ENCODE measurements at regions not wholly inside any gene's neighbourhood (a gene's known extent, or its start where the extent isn't known, plus 50 kb on each side); places are given as distances from the start of the nearest gene placed in this dataset.

- H3K4me3 ChIP-seq (ENCODE audit: low read depth, low read length): no peak overlapping the region
- H3K27me3 ChIP-seq (ENCODE audit: control insufficient read depth, insufficient read depth, low read length): no peaks in the 10 kb centered on the region
- no peak for DNase-seq (ENCODE audit: low read depth)
- no peaks in the 10 kb centered on the region for H3K36me3 ChIP-seq (ENCODE audit: control insufficient read depth, insufficient read depth, low read length)
- FAIRE-seq: no peak
- no peak for TF ChIP-seq CTCF (IDR thresholded peaks at IDR 0.05; ENCODE audit: insufficient read depth, low read length, severe bottlenecking)
Observed at GRCh38 chr9:82080265-82080664, 91.7 kb downstream of the SPATA31D1 start.

- DNase-seq (ENCODE audit: low read depth): no peak
- TF ChIP-seq CTCF (IDR thresholded peaks at IDR 0.05; ENCODE audit: insufficient read depth, low read length, severe bottlenecking): no peak
- Histone ChIP-seq H3K27me3 (ENCODE audit: control insufficient read depth, insufficient read depth, low read length) (no peaks in the 10 kb centered on the region), H3K36me3 (ENCODE audit: control insufficient read depth, insufficient read depth, low read length) (no peaks in the 10 kb centered on the region), H3K4me3 (ENCODE audit: low read depth, low read length) (no peak overlapping the region)
- no peak for FAIRE-seq
Observed at GRCh38 chr9:82081496-82081895, 92.9 kb downstream of the SPATA31D1 start.

GRCh38 chr9:82082563-82082962 is 94.0 kb downstream of the SPATA31D1 start:
- Histone ChIP-seq H3K27me3 (ENCODE audit: control insufficient read depth, insufficient read depth, low read length) (no peaks in the 10 kb centered on the region), H3K4me3 (ENCODE audit: low read depth, low read length) (no peak overlapping the region), H3K36me3 (ENCODE audit: control insufficient read depth, insufficient read depth, low read length) (no peaks in the 10 kb centered on the region)
- no peak for DNase-seq (ENCODE audit: low read depth)
- no peak for TF ChIP-seq CTCF (IDR thresholded peaks at IDR 0.05; ENCODE audit: insufficient read depth, low read length, severe bottlenecking)
- FAIRE-seq: no peak

- FAIRE-seq: no peak
Observed at GRCh38 chr9:82088591-82088990, 100.0 kb downstream of the SPATA31D1 start.

GRCh38 chr9:82090046-82090445 is 101.5 kb downstream of the SPATA31D1 start:
- H3K27me3 ChIP-seq (ENCODE audit: control insufficient read depth, insufficient read depth, low read length): no peaks in the 10 kb centered on the region
- TF ChIP-seq CTCF (IDR thresholded peaks at IDR 0.05; ENCODE audit: insufficient read depth, low read length, severe bottlenecking): no peak
- DNase-seq (ENCODE audit: low read depth) (no peak), FAIRE-seq (peak; percentile 7)
- no peak overlapping the region for H3K4me3 ChIP-seq (ENCODE audit: low read depth, low read length)
- no peaks in the 10 kb centered on the region for H3K36me3 ChIP-seq (ENCODE audit: control insufficient read depth, insufficient read depth, low read length)

More at GRCh38 chr9:82088591-82088990, 100.0 kb downstream of the SPATA31D1 start:
- TF ChIP-seq CTCF (IDR thresholded peaks at IDR 0.05; ENCODE audit: insufficient read depth, low read length, severe bottlenecking): no peak
- Histone ChIP-seq H3K36me3 (ENCODE audit: control insufficient read depth, insufficient read depth, low read length) (no peaks in the 10 kb centered on the region), H3K27me3 (ENCODE audit: control insufficient read depth, insufficient read depth, low read length) (no peaks in the 10 kb centered on the region), H3K4me3 (ENCODE audit: low read depth, low read length) (no peak overlapping the region)
- DNase-seq (ENCODE audit: low read depth): no peak

GRCh38 chr9:82091100-82091499 is 102.5 kb downstream of the SPATA31D1 start:
- DNase-seq (ENCODE audit: low read depth) (no peak), FAIRE-seq (peak; percentile 68)
- Histone ChIP-seq H3K4me3 (ENCODE audit: low read depth, low read length) (no peak overlapping the region), H3K36me3 (ENCODE audit: control insufficient read depth, insufficient read depth, low read length) (no peaks in the 10 kb centered on the region), H3K27me3 (ENCODE audit: control insufficient read depth, insufficient read depth, low read length) (no peaks in the 10 kb centered on the region)
- TF ChIP-seq CTCF (IDR thresholded peaks at IDR 0.05; ENCODE audit: insufficient read depth, low read length, severe bottlenecking): no peak

Data from bronchial epithelial cell (primary cell).